HUES64 (cell line): ENCODE measurements at regions not wholly inside any gene's neighbourhood (a gene's known extent, or its start where the extent isn't known, plus 50 kb on each side); places are given as distances from the start of the nearest gene placed in this dataset.
"Not testable (repeated sequence)": the region's sequence is repeated elsewhere in the genome, so short reads cannot be mapped to it uniquely, and the experiment has no call there.

Experiments
- H3K27ac ChIP-seq: 2 replicates; pipeline ENCODE4 v1.7.0; 2013; ENCODE audit warnings: low read depth, low read length, inconsistent platforms
- H3K27me3 ChIP-seq: 2 replicates; pipeline ENCODE4 v1.6.1; 2013; ENCODE audit warnings: mild to moderate bottlenecking, low read length; ENCODE audit not compliant: insufficient read depth
- H3K36me3 ChIP-seq: 2 replicates; pipeline ENCODE4 v1.6.1; 2013; ENCODE audit warnings: mild to moderate bottlenecking, low read length; ENCODE audit not compliant: insufficient read depth
- H3K4me1 ChIP-seq: 2 replicates; pipeline ENCODE4 v1.6.1; 2013; ENCODE audit warnings: mild to moderate bottlenecking, low read length, moderate library complexity; ENCODE audit not compliant: insufficient read depth
- H3K4me3 ChIP-seq: 2 replicates; pipeline ENCODE4 v1.5.1; 2013; ENCODE audit warnings: mild to moderate bottlenecking, low read length, moderate library complexity
- H3K9ac ChIP-seq: 2 replicates; pipeline ENCODE4 v1.6.1; 2013; ENCODE audit warnings: mild to moderate bottlenecking, low read depth, low read length
- H3K9me3 ChIP-seq: 2 replicates; pipeline ENCODE4 v1.6.1; 2013; ENCODE audit warnings: low read depth, low read length; ENCODE audit not compliant: insufficient read depth
- WGBS: fragments of 150-250, 120-280 bp; methylation state at CpG from one replicate; pipeline ENCODE4 v1.1.7; 2013; ENCODE audit warnings: missing lambda C conversion rate; 5-methylcytosine and 5-hydroxymethylcytosine counted together

- H3K27me3 ChIP-seq, result no peaks in the 10 kb centered on the region
- H3K9ac ChIP-seq, result no peak overlapping the region
- H3K4me1 ChIP-seq, result peaks cover 4% of the 10 kb centered on the region; the same call in 1 of the 2 replicates
- H3K36me3 ChIP-seq, result no peaks in the 10 kb centered on the region
- no peaks in the 10 kb centered on the region for H3K9me3 ChIP-seq
- no peak overlapping the region for H3K4me3 ChIP-seq
- no peak overlapping the region for H3K27ac ChIP-seq
These were observed 341.6 kb upstream of the PIK3R1 start for GRCh38 chr5:67873935-67874334.

- Histone ChIP-seq H3K27ac (no peak overlapping the region), H3K4me3 (no peak overlapping the region), H3K9me3 (no peaks in the 10 kb centered on the region), H3K4me1 (peaks cover 4% of the 10 kb centered on the region; the same call in 1 of the 2 replicates), H3K27me3 (no peaks in the 10 kb centered on the region), H3K9ac (no peak overlapping the region), H3K36me3 (no peaks in the 10 kb centered on the region)
- WGBS, result 90% methylated on average over 2 of the region's 3 CpGs
These were observed 344.9 kb upstream of the PIK3R1 start for GRCh38 chr5:67870662-67871061.

GRCh38 chr5:67864335-67864734 is 351.2 kb upstream of the PIK3R1 start:
- H3K27me3 ChIP-seq, H3K36me3 ChIP-seq: not testable (repeated sequence)
- WGBS, result 77% methylated on average over 1 of the region's 1 CpG

GRCh38 chr5:67858471-67859031 is 357.0 kb upstream of the PIK3R1 start:
- H3K9ac ChIP-seq, result no peak overlapping the region
- no peaks in the 10 kb centered on the region for H3K4me1 ChIP-seq
- H3K27ac ChIP-seq, result no peak overlapping the region
- no peaks in the 10 kb centered on the region for H3K9me3 ChIP-seq
- no peaks in the 10 kb centered on the region for H3K36me3 ChIP-seq
- H3K27me3 ChIP-seq, result no peaks in the 10 kb centered on the region
- no peak overlapping the region for H3K4me3 ChIP-seq
- WGBS, result 88% methylated on average over 5 of the region's 5 CpGs

More at GRCh38 chr5:67864335-67864734, 351.2 kb upstream of the PIK3R1 start:
- H3K9me3 ChIP-seq, H3K4me1 ChIP-seq, H3K4me3 ChIP-seq, H3K9ac ChIP-seq, H3K27ac ChIP-seq: not testable (repeated sequence)

- H3K36me3 ChIP-seq, result no peaks in the 10 kb centered on the region
- no peaks in the 10 kb centered on the region for H3K4me1 ChIP-seq
- H3K27me3 ChIP-seq, result no peaks in the 10 kb centered on the region
- no peaks in the 10 kb centered on the region for H3K9me3 ChIP-seq
- 100% methylated on average over 1 of the region's 1 CpG for WGBS
- H3K27ac ChIP-seq, result no peak overlapping the region
- H3K4me3 ChIP-seq, result no peak overlapping the region
- H3K9ac ChIP-seq, result no peak overlapping the region
These were observed 358.1 kb upstream of the PIK3R1 start for GRCh38 chr5:67857502-67857901.

GRCh38 chr5:67855523-67855922 is 360.0 kb upstream of the PIK3R1 start:
- Histone ChIP-seq H3K9ac (no peak overlapping the region), H3K27ac (no peak overlapping the region), H3K4me1 (no peaks in the 10 kb centered on the region), H3K27me3 (no peaks in the 10 kb centered on the region), H3K4me3 (no peak overlapping the region), H3K9me3 (no peaks in the 10 kb centered on the region), H3K36me3 (no peaks in the 10 kb centered on the region)
- 74% methylated on average over 5 of the region's 5 CpGs for WGBS

- H3K4me1 ChIP-seq, H3K9ac ChIP-seq, H3K36me3 ChIP-seq, H3K4me3 ChIP-seq, H3K9me3 ChIP-seq, H3K27me3 ChIP-seq, H3K27ac ChIP-seq: not testable (repeated sequence)
- 74% methylated on average over 5 of the region's 5 CpGs for WGBS
These were observed 364.6 kb upstream of the PIK3R1 start for GRCh38 chr5:67850906-67851305.

- peaks cover 25% of the 10 kb centered on the region for H3K4me1 ChIP-seq
- 52% methylated on average over 3 of the region's 3 CpGs for WGBS
- no peaks in the 10 kb centered on the region for H3K9me3 ChIP-seq
- H3K27me3 ChIP-seq, result no peaks in the 10 kb centered on the region
- H3K27ac ChIP-seq, result no peak overlapping the region
- no peak overlapping the region for H3K4me3 ChIP-seq
- no peak overlapping the region for H3K9ac ChIP-seq
- no peaks in the 10 kb centered on the region for H3K36me3 ChIP-seq
These were observed 370.6 kb upstream of the PIK3R1 start for GRCh38 chr5:67844924-67845323.

- no peaks in the 10 kb centered on the region for H3K9me3 ChIP-seq
- no peaks in the 10 kb centered on the region for H3K27me3 ChIP-seq
- H3K36me3 ChIP-seq, result no peaks in the 10 kb centered on the region
- no peak overlapping the region for H3K27ac ChIP-seq
- WGBS, result 45% methylated on average over 2 of the region's 3 CpGs
- H3K4me1 ChIP-seq, result peaks cover 25% of the 10 kb centered on the region
- H3K9ac ChIP-seq, result no peak overlapping the region
- H3K4me3 ChIP-seq, result no peak overlapping the region
These were observed 372.8 kb upstream of the PIK3R1 start for GRCh38 chr5:67842806-67843205.

GRCh38 chr5:67837225-67837624 is 378.3 kb upstream of the PIK3R1 start:
- WGBS, result 100% methylated on average over 1 of the region's 3 CpGs
- H3K27me3 ChIP-seq, H3K4me1 ChIP-seq, H3K36me3 ChIP-seq, H3K4me3 ChIP-seq, H3K9ac ChIP-seq, H3K9me3 ChIP-seq, H3K27ac ChIP-seq: not testable (repeated sequence)

- not testable (repeated sequence) for H3K9me3 ChIP-seq, H3K27me3 ChIP-seq, H3K27ac ChIP-seq, H3K4me1 ChIP-seq, H3K4me3 ChIP-seq, H3K9ac ChIP-seq, H3K36me3 ChIP-seq
- 100% methylated on average over 1 of the region's 1 CpG for WGBS
These were observed 379.1 kb upstream of the PIK3R1 start for GRCh38 chr5:67836496-67836895.

- Histone ChIP-seq H3K27ac (no peak overlapping the region), H3K4me3 (no peak overlapping the region), H3K27me3 (no peaks in the 10 kb centered on the region), H3K9ac (no peak overlapping the region), H3K9me3 (no peaks in the 10 kb centered on the region), H3K4me1 (peaks cover 10% of the 10 kb centered on the region), H3K36me3 (no peaks in the 10 kb centered on the region)
- WGBS, result 73% methylated on average over 1 of the region's 1 CpG
These were observed 384.5 kb upstream of the PIK3R1 start for GRCh38 chr5:67831048-67831447.
